ENCODE measurements at regions not wholly inside any gene's neighbourhood (a gene's known extent, or its start where the extent isn't known, plus 50 kb on each side); places are given as distances from the start of the nearest gene placed in this dataset.

- H3K36me3 ChIP-seq (ENCODE audit: control insufficient read depth, insufficient read depth, low read length), result no peaks in the 10 kb centered on the region
- no TSS peak for BruUV-seq (replicated peaks)
- Mint-ChIP-seq H3K36me3 (ENCODE audit: insufficient read depth, unreplicated experiment) (no peaks in the 10 kb centered on the region), H3K9me3 (ENCODE audit: unreplicated experiment) (no peaks in the 10 kb centered on the region), H3K27ac (ENCODE audit: unreplicated experiment) (no peak overlapping the region), H3K4me3 (ENCODE audit: unreplicated experiment) (no peak overlapping the region), H3K4me1 (ENCODE audit: low read depth, unreplicated experiment) (no peaks in the 10 kb centered on the region), H3K27me3 (ENCODE audit: insufficient read depth, unreplicated experiment) (peaks cover 9% of the 10 kb centered on the region)
- CTCF ChIA-PET, result no interaction called here
- H3K9me3 ChIP-seq, result no peaks in the 10 kb centered on the region
- no peak for TF ChIP-seq CTCF (IDR thresholded peaks at IDR 0.05; ENCODE audit: insufficient read depth in 1 of 2, low read depth in 1 of 2, low read length in 1 of 2, severe bottlenecking in 1 of 2, unreplicated experiment in 1 of 2)
- no peaks in the 10 kb centered on the region for H3K4me1 ChIP-seq
- H3K27me3 ChIP-seq (replicated peaks; ENCODE audit: control insufficient read depth, insufficient read depth, low read length), result no peaks in the 10 kb centered on the region
- no peak overlapping the region for H3K4me3 ChIP-seq (ENCODE audit: low read depth, low read length)
- POLR2A ChIA-PET, result no interaction called here
- no peak for DNase-seq
- intact Hi-C loops (cut with micrococcal nuclease; ENCODE audit: unreplicated experiment), result no loop called here
Observed at GRCh38 chr11:92839450-92839849, 130.0 kb upstream of the MTNR1B start.

DNA sequence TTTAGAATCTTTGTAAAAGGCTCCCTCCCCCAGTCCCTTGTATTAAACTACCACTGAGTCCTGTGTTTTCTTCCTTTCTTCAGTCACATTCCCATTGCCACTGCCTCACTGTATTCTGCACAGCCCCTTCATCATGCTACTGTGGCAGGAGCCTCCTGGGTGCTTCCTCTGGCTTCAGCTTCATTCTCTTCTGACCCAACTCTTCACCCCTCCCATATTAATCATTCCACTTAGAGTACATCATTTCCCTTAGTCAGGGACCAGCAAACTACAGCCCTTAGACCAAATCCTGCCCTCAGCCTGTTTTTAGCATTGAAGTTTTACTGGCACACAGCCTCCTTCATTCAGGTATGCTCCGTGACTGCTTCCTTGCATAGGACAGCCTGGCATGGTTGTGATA, 127.7 kb upstream of the MTNR1B start:
- no TSS peak for BruUV-seq (replicated peaks)
- CTCF ChIA-PET, result no interaction called here

GRCh38 chr11:92843455-92843854, 126.0 kb upstream of the MTNR1B start:
- POLR2A ChIA-PET, result no interaction called here

More for the DNA sequence above, 127.7 kb upstream of the MTNR1B start:
- H3K4me3 ChIP-seq (ENCODE audit: low read depth, low read length), result no peak overlapping the region
- no peaks in the 10 kb centered on the region for H3K36me3 Mint-ChIP-seq (ENCODE audit: insufficient read depth, unreplicated experiment)
- H3K27me3 ChIP-seq (replicated peaks; ENCODE audit: control insufficient read depth, insufficient read depth, low read length), result no peaks in the 10 kb centered on the region
- no peaks in the 10 kb centered on the region for H3K4me1 Mint-ChIP-seq (ENCODE audit: low read depth, unreplicated experiment)
- no peaks in the 10 kb centered on the region for H3K36me3 ChIP-seq (ENCODE audit: control insufficient read depth, insufficient read depth, low read length)
- no peak overlapping the region for H3K4me3 Mint-ChIP-seq (ENCODE audit: unreplicated experiment)
- POLR2A ChIA-PET, result no interaction called here
- H3K27me3 Mint-ChIP-seq (ENCODE audit: insufficient read depth, unreplicated experiment), result peaks cover 9% of the 10 kb centered on the region
- no peak overlapping the region for H3K27ac Mint-ChIP-seq (ENCODE audit: unreplicated experiment)
- intact Hi-C loops (cut with micrococcal nuclease; ENCODE audit: unreplicated experiment), result no loop called here
- H3K9me3 ChIP-seq, result no peaks in the 10 kb centered on the region
- no peak for TF ChIP-seq CTCF (IDR thresholded peaks at IDR 0.05; ENCODE audit: insufficient read depth in 1 of 2, low read depth in 1 of 2, low read length in 1 of 2, severe bottlenecking in 1 of 2, unreplicated experiment in 1 of 2)
- H3K9me3 Mint-ChIP-seq (ENCODE audit: unreplicated experiment), result no peaks in the 10 kb centered on the region
- no peaks in the 10 kb centered on the region for H3K4me1 ChIP-seq
- DNase-seq, result no peak

More at GRCh38 chr11:92843455-92843854, 126.0 kb upstream of the MTNR1B start:
- H3K36me3 ChIP-seq (ENCODE audit: control insufficient read depth, insufficient read depth, low read length), result no peaks in the 10 kb centered on the region
- H3K9me3 ChIP-seq, result no peaks in the 10 kb centered on the region
- Mint-ChIP-seq H3K4me1 (ENCODE audit: low read depth, unreplicated experiment) (no peaks in the 10 kb centered on the region), H3K4me3 (ENCODE audit: unreplicated experiment) (no peak overlapping the region), H3K9me3 (ENCODE audit: unreplicated experiment) (no peaks in the 10 kb centered on the region), H3K27me3 (ENCODE audit: insufficient read depth, unreplicated experiment) (peaks cover 9% of the 10 kb centered on the region), H3K36me3 (ENCODE audit: insufficient read depth, unreplicated experiment) (no peaks in the 10 kb centered on the region), H3K27ac (ENCODE audit: unreplicated experiment) (no peak overlapping the region)
- no peak overlapping the region for H3K4me3 ChIP-seq (ENCODE audit: low read depth, low read length)
- H3K4me1 ChIP-seq, result no peaks in the 10 kb centered on the region
- no peak for TF ChIP-seq CTCF (IDR thresholded peaks at IDR 0.05; ENCODE audit: insufficient read depth in 1 of 2, low read depth in 1 of 2, low read length in 1 of 2, severe bottlenecking in 1 of 2, unreplicated experiment in 1 of 2)
- no TSS peak for BruUV-seq (replicated peaks)
- no peak for DNase-seq
- intact Hi-C loops (cut with micrococcal nuclease; ENCODE audit: unreplicated experiment), result no loop called here
- CTCF ChIA-PET, result no interaction called here
- no peaks in the 10 kb centered on the region for H3K27me3 ChIP-seq (replicated peaks; ENCODE audit: control insufficient read depth, insufficient read depth, low read length)

Measured in Caco-2 (cell line).